ENCODE measurements at regions not wholly inside any gene's neighbourhood (a gene's known extent, or its start where the extent isn't known, plus 50 kb on each side); places are given as distances from the start of the nearest gene placed in this dataset.
A peak's percentile ranks its signal among the peaks of the same experiment; 100 is the strongest.

DNA sequence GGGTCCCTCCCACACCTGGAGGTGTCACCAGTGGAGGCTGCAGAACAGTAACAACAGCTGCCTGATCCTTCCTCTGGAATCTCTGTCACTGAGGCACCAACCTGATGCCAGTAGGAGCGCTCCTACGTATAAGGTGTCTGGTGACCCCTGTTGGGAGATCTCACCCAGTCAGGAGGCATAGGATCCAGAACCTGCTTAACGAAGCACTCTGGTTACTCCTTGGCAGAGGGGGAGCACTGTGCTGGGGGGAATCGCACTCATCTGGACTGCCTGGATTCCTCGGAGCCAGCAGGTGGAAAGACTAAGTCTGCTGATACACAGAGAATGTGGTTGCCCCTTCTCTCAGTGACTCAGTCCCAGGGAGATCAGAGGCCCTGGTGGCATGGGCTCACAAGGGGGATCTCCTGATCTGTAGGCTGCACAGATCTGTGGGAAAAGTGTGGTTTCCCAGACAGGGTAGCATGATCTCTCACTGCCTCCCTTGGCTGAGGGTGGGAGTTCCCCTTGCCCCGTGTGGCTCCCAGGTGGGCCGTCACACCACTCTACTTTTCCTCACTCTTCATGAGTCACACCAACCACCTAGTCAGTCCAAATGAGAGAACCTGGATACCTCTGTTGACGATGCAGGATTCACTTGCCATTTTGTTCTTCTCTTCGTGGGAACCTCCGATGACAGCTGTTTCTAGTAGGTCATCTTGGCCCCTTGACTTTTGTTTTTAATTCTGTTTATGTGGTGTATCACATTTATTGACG lies 305.9 kb downstream of the IDS start:
- no peak overlapping the region for H3K4me3 ChIP-seq (ENCODE audit: low read depth, low read length)
- TF ChIP-seq, protein P1, sequence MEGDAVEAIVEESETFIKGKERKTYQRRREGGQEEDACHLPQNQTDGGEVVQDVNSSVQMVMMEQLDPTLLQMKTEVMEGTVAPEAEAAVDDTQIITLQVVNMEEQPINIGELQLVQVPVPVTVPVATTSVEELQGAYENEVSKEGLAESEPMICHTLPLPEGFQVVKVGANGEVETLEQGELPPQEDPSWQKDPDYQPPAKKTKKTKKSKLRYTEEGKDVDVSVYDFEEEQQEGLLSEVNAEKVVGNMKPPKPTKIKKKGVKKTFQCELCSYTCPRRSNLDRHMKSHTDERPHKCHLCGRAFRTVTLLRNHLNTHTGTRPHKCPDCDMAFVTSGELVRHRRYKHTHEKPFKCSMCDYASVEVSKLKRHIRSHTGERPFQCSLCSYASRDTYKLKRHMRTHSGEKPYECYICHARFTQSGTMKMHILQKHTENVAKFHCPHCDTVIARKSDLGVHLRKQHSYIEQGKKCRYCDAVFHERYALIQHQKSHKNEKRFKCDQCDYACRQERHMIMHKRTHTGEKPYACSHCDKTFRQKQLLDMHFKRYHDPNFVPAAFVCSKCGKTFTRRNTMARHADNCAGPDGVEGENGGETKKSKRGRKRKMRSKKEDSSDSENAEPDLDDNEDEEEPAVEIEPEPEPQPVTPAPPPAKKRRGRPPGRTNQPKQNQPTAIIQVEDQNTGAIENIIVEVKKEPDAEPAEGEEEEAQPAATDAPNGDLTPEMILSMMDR (conservative IDR thresholded peaks at IDR 0.05; ENCODE audit: low read depth, low read length), result no peak
- no peak for DNase-seq (ENCODE audit: low read depth)

DNA sequence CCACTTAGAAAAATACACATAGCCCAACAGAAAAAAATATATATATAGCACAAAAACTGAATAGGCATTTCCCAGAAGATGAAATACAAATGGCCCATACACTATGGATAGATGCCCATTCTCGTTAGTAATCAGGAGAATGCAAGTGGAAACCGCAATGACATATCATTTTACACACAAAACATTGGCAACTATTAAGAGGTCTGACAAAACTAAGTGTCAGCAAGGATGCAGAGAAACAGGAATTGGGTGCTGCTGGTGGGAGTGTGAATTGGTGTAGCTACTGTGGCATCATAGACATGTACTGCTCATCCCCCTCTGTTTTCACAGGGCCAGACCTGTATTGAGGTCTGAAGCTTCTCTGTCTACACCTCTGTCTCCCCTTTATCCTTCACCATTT lies 320.0 kb downstream of the IDS start:
- peak; percentile 3 for DNase-seq (ENCODE audit: low read depth)
- H3K4me3 ChIP-seq (ENCODE audit: low read depth, low read length), result no peak overlapping the region
- TF ChIP-seq, protein P1 (conservative IDR thresholded peaks at IDR 0.05; ENCODE audit: low read depth, low read length), result no peak

DNA sequence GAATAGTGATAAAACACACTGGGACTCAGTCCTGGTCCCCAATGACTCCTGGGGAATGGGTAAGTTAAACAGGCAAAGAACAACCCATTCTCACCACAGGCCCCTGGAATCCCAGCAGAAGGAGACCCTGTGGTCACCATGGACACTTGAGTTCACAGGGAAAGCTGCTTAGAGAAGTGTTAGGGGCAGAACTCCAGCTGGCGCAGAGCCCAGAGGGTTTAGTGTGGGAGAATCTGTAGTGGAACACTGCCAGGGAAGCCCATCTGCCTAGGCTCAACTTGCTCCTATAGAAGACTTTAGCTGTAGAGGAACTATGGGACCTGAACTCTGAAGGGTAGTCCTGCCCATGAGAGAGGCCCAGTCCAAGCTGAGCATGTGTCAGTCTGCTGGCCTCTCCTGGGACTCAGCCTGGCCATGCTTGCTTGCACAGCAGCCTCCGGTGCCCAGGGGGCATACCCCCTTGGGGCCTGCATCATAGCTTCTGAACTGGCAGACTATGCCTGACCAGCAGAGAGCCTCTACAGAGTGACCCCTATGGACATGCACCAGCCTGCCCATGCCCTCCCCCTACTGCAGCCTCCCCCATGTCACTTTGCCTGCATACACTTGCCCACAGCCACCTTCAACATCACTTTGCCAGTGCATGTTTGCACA lies 343.5 kb downstream of the IDS start:
- DNase-seq (ENCODE audit: low read depth), result no peak
- TF ChIP-seq, protein P1 (conservative IDR thresholded peaks at IDR 0.05; ENCODE audit: low read depth, low read length), result no peak
- no peak overlapping the region for H3K4me3 ChIP-seq (ENCODE audit: low read depth, low read length)

DNA sequence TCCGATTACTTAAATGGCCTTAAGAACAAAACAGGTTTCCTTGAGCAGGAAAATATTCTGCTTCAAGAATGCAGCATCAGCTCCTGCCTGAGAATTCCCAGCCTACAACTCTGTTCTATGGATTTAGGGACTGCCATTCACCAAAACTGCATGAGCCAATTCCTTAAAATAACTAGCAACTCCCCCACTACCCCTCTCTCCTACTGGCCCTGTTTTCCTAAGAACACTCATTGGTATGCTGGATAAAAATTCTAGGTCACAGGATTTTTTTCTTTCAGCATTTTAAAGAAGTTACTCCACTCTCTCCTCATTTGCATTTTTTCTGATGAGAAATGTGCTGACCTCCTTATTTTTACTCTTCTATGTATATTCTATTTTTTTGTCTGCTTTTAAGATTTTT lies 347.1 kb downstream of the IDS start:
- H3K4me3 ChIP-seq (ENCODE audit: low read depth, low read length), result no peak overlapping the region
- TF ChIP-seq, protein P1 (conservative IDR thresholded peaks at IDR 0.05; ENCODE audit: low read depth, low read length), result no peak
- DNase-seq (ENCODE audit: low read depth), result no peak

DNA sequence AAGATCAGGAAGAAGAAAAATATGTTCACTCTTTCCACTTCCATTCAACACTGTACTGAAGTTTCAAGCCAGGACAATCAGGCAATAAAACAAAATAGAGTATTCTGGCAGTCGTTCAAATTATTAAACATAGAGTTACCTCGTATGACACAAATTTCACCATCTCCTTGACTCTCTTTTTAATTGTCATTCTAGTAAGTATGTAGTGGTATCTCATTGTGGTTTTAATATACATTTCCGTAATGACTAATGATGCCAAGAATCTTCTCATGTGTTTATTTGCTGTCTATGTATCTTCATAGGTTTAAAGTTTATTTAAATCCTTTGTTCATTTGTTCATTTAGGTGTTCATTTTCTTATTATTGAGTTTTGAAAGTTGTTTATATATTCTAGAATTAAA lies 352.2 kb downstream of the IDS start:
- TF ChIP-seq, protein P1 (conservative IDR thresholded peaks at IDR 0.05; ENCODE audit: low read depth, low read length), result no peak
- H3K4me3 ChIP-seq (ENCODE audit: low read depth, low read length), result no peak overlapping the region

DNA sequence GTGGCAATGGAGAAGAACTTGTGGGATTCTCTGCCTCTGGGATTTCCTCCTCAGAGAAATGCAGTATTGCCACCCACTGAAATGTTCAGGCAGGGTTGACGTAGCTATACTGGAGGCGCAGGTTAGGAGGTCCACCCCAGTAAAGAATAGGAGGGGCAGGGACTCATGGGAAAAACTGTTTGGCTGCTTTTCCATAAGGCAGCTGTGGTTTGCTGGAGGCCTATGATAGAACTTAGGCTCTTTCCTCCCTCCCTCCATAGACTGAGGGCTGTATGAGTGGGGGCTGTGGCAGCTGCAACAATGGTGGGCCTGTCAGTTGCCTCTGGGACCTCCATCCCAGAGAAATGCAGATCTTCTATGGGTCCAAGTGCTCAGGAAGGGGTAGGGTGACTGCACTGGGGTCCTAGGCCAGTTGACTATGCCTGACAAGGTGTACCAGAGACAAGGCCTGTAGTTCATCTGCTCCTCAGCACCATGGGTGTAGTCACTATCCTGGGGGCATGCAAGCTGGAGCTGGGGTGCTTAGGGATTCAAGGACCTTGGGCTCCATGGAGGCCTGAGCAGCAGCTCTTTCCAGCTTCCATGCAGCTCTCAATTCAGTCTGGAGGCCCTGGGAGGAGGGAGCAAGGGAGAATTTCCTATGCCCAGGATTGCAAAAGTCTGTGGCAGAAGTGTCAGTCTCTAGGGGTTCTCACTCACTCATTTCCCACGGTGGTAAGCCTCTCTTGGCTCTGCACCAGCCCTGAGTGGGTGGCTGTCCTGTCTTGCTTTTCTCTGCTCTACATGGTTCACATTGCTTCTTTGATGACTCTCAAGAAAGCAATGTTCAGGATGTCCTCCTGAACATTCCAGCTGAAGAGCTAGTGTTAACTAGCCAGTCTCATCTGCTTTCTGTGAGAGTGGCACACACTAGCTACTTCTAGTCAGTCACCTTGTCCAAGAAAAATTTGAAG lies 353.0 kb downstream of the IDS start:
- peak; percentile 85 for DNase-seq (ENCODE audit: low read depth)
- TF ChIP-seq, protein P1 (conservative IDR thresholded peaks at IDR 0.05; ENCODE audit: low read depth, low read length), result no peak
- H3K4me3 ChIP-seq (ENCODE audit: low read depth, low read length), result no peak overlapping the region

More for the DNA sequence above, 352.2 kb downstream of the IDS start:
- peak; percentile 33 for DNase-seq (ENCODE audit: low read depth)
